ENCODE measurements at regions not wholly inside any gene's neighbourhood (a gene's known extent, or its start where the extent isn't known, plus 50 kb on each side); places are given as distances from the start of the nearest gene placed in this dataset.

- H3K4me1 ChIP-seq (ENCODE audit: control insufficient read depth in 1 of 2, insufficient read depth in 2 of 2, low read length in 2 of 2), result no peaks in the 10 kb centered on the region
- no peak overlapping the region for H3K27ac ChIP-seq (ENCODE audit: low read depth in 1 of 2, low read length in 2 of 2)
- Mint-ChIP-seq H3K27me3 (ENCODE audit: low read depth in 3 of 3) (peaks cover 0 to 2% (median 0%) of the 10 kb centered on the region in 3 donors), H3K9me3 (peaks cover 0 to 11% (median 2%) of the 10 kb centered on the region in 7 donors), H3K4me1 (no peaks in the 10 kb centered on the region), H3K4me3 (no peak overlapping the region), H3K36me3 (no peaks in the 10 kb centered on the region), H3K27ac (no peak overlapping the region)
- H3K9ac ChIP-seq (ENCODE audit: insufficient read depth, low read length, poor library complexity, severe bottlenecking), result no peak overlapping the region
- no peak for DNase-seq
- no peaks in the 10 kb centered on the region for H3K79me2 ChIP-seq (ENCODE audit: insufficient read depth, low read length)
- no peak overlapping the region for H3K4me2 ChIP-seq (replicated peaks; ENCODE audit: extremely low read depth, low read length, poor library complexity, severe bottlenecking)
- intact Hi-C loops (cut with micrococcal nuclease), result no loop called here
- H4K20me1 ChIP-seq (ENCODE audit: insufficient read depth, low read length), result no peaks in the 10 kb centered on the region
- H3K27me3 ChIP-seq (ENCODE audit: control insufficient read depth in 2 of 2, insufficient read depth in 2 of 2, low read length in 2 of 2), result no peaks in the 10 kb centered on the region
- H2AFZ ChIP-seq (ENCODE audit: insufficient read depth, low read depth, low read length, poor library complexity, severe bottlenecking), result no peak overlapping the region
- WGBS (ENCODE audit: insufficient coverage), result no CpG with 5 or more reads among the region's 6 CpGs
- peaks cover 0 to 4% of the 10 kb centered on the region in 2 donors for H3K9me3 ChIP-seq (replicated peaks in 1 of 2; ENCODE audit: control insufficient read depth in 1 of 2, insufficient read depth in 1 of 2, low read length in 2 of 2)
- H3K36me3 ChIP-seq (replicated peaks in 1 of 2; ENCODE audit: control insufficient read depth in 1 of 2, insufficient read depth in 2 of 2, low read length in 2 of 2), result no peaks in the 10 kb centered on the region
- H3K4me3 ChIP-seq (replicated peaks in 1 of 3; ENCODE audit: low read depth in 2 of 3, low read length in 3 of 3), result no peak overlapping the region
- TF ChIP-seq CTCF (IDR thresholded peaks at IDR 0.05), result no peak
These were observed 704.4 kb upstream of the SLC35B3 start for GRCh38 chr6:9139746-9140145.

GRCh38 chr6:9138936-9139335, 703.6 kb upstream of the SLC35B3 start:
- no peak overlapping the region for H2AFZ ChIP-seq (ENCODE audit: insufficient read depth, low read depth, low read length, poor library complexity, severe bottlenecking)
- no peaks in the 10 kb centered on the region for H3K4me1 Mint-ChIP-seq
- H3K79me2 ChIP-seq (ENCODE audit: insufficient read depth, low read length), result no peaks in the 10 kb centered on the region
- peaks cover 0 to 2% of the 10 kb centered on the region in 2 donors for H3K9me3 ChIP-seq (replicated peaks in 1 of 2; ENCODE audit: control insufficient read depth in 1 of 2, insufficient read depth in 1 of 2, low read length in 2 of 2)
- no peaks in the 10 kb centered on the region for H3K27me3 ChIP-seq (ENCODE audit: control insufficient read depth in 2 of 2, insufficient read depth in 2 of 2, low read length in 2 of 2)
- H3K27me3 Mint-ChIP-seq (ENCODE audit: low read depth in 3 of 3), result peaks cover 0 to 2% (median 0%) of the 10 kb centered on the region in 3 donors
- no peak overlapping the region for H3K27ac ChIP-seq (ENCODE audit: low read depth in 1 of 2, low read length in 2 of 2)
- intact Hi-C loops (cut with micrococcal nuclease), result no loop called here
- no peak overlapping the region for H3K9ac ChIP-seq (ENCODE audit: insufficient read depth, low read length, poor library complexity, severe bottlenecking)
- 83% methylated on average over 1 of the region's 5 CpGs for WGBS (ENCODE audit: insufficient coverage)
- H3K4me3 Mint-ChIP-seq, result no peak overlapping the region
- H3K4me1 ChIP-seq (ENCODE audit: control insufficient read depth in 1 of 2, insufficient read depth in 2 of 2, low read length in 2 of 2), result no peaks in the 10 kb centered on the region
- no peaks in the 10 kb centered on the region for H3K36me3 Mint-ChIP-seq
- no peaks in the 10 kb centered on the region for H3K36me3 ChIP-seq (replicated peaks in 1 of 2; ENCODE audit: control insufficient read depth in 1 of 2, insufficient read depth in 2 of 2, low read length in 2 of 2)
- no peak overlapping the region for H3K27ac Mint-ChIP-seq
- H3K9me3 Mint-ChIP-seq, result peaks cover 0 to 10% (median 0%) of the 10 kb centered on the region in 7 donors
- no peaks in the 10 kb centered on the region for H4K20me1 ChIP-seq (ENCODE audit: insufficient read depth, low read length)
- TF ChIP-seq CTCF (IDR thresholded peaks at IDR 0.05), result no peak
- DNase-seq, result no peak
- H3K4me2 ChIP-seq (replicated peaks; ENCODE audit: extremely low read depth, low read length, poor library complexity, severe bottlenecking), result no peak overlapping the region
- no peak overlapping the region for H3K4me3 ChIP-seq (replicated peaks in 1 of 3; ENCODE audit: low read depth in 2 of 3, low read length in 3 of 3)
